ENCODE measurements at regions not wholly inside any gene's neighbourhood (a gene's known extent, or its start where the extent isn't known, plus 50 kb on each side); places are given as distances from the start of the nearest gene placed in this dataset.

- TF ChIP-seq POLR2AphosphoS5 (IDR thresholded peaks at IDR 0.05; ENCODE audit: low read depth) = no peak
- TF ChIP-seq, protein P1, sequence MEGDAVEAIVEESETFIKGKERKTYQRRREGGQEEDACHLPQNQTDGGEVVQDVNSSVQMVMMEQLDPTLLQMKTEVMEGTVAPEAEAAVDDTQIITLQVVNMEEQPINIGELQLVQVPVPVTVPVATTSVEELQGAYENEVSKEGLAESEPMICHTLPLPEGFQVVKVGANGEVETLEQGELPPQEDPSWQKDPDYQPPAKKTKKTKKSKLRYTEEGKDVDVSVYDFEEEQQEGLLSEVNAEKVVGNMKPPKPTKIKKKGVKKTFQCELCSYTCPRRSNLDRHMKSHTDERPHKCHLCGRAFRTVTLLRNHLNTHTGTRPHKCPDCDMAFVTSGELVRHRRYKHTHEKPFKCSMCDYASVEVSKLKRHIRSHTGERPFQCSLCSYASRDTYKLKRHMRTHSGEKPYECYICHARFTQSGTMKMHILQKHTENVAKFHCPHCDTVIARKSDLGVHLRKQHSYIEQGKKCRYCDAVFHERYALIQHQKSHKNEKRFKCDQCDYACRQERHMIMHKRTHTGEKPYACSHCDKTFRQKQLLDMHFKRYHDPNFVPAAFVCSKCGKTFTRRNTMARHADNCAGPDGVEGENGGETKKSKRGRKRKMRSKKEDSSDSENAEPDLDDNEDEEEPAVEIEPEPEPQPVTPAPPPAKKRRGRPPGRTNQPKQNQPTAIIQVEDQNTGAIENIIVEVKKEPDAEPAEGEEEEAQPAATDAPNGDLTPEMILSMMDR (IDR thresholded peaks at IDR 0.05; ENCODE audit: insufficient read depth, low read length) = no peak
- TF ChIP-seq GABPA (IDR thresholded peaks at IDR 0.05; ENCODE audit: low read depth) = no peak
Measured at GRCh38 chr15:101568821-101569555, 79.5 kb upstream of the PCSK6 start.

Measured in HL-60 (cell line).